Stimulated activated CD4-positive, alpha-beta T cell treated with anti-CD3 and anti-CD28 coated beads, Interleukin-15, amount 100 ng/mL, for 24 hours (primary cell): ENCODE measurements at regions not wholly inside any gene's neighbourhood (a gene's known extent, or its start where the extent isn't known, plus 50 kb on each side); places are given as distances from the start of the nearest gene placed in this dataset.

Experiments used
- DNase-seq: peaks from one replicate; pipeline ENCODE4 v3.0.0-alpha.2; 2020

DNA sequence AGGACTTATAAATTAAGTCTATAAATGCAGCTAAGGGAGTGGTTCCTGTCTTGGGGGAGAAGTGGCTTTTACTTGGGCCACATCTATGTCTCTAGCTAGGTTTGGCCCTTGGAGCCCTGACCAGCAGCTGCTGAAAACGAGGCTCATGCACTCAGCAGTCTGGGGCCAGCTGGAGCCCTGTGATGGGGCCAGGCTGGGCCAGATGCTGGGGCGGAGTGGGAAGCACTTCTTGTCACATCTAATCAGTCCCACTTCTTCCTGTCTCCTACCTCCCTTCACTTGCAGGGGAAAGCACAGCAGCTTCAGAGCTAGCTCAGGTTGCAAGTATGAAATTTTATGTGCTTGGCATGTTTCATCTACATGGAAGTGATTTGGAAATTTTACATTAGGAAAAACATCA lies 209.9 kb upstream of the ROPN1 start:
- DNase-seq, result no peak

DNA sequence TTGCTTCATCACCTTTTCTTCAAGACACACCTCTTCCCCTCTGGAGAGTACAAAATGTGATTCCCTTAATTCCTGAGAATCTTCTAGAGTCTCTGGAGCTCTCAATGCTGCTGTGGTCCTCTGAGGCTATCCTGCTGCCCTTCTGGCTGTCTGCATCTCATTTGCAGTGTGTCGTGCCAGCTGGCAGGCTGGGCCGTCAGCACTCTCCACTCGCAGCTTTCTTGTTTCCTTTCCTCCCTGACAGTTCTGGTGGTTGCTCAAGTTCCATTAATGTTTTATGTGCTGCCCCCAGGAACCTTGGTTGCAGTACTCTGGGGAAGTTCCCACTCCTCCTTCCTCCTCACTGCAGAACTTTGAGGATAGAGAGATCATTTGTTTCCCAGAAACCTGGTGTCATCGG lies 210.8 kb upstream of the ROPN1 start:
- DNase-seq, result no peak

DNA sequence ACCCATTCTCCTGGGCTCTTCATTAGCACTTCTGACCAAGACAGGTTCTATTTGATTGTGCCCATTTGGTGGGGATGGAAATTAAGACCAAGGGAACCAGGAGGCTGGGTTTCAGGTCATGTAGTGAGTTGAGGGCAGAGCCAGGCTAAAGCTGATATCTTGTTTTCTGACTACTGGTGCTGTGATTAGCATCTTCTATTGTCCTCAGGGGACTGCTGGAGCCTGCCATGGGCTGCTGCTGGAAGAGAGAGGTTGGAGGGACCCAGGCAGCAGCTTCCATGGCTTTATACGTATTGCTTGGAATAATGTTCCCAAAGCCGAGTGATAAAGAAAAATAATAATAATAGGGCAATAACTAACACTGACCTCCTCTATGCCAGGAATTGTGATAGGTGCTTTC lies 211.4 kb upstream of the ROPN1 start:
- DNase-seq, result no peak

DNA sequence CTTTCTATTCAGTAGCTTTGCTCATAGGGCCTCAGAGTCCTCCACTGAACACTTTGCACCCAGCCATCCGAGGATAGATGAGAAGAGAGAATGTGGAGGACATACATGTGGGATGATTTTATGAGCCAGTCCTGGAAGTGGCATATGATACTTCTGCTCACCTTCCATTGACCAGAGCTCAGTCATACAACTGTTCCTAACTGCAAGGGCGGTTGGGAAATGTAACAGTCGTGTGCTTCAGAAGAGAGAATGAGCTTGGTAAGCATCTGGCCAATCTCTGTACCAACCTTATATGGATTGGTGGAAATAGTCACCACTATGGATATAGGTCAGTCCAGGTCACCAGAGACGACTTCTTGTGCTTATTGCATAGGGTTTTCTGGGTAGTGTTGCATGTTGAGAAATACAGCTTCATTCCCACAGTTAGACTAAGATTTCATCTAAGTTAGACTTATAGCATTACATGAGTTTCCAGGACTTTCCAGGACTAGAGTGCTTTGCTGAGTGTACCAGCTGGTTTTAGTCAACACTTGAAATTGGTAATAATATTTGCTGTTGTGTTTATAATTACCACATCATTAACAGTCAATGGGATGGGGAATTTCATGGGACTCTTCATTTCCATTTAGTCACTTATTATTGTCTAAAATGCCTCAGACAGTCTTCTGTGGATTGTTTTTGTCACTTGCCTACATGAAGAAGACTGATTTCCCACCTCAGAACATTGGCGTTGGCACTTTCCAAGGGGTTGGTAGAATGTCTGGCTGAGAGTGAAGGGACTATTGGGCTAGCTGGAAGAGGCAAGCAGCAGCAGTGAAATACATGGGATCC lies 214.5 kb upstream of the ROPN1 start:
- no peak for DNase-seq

DNA sequence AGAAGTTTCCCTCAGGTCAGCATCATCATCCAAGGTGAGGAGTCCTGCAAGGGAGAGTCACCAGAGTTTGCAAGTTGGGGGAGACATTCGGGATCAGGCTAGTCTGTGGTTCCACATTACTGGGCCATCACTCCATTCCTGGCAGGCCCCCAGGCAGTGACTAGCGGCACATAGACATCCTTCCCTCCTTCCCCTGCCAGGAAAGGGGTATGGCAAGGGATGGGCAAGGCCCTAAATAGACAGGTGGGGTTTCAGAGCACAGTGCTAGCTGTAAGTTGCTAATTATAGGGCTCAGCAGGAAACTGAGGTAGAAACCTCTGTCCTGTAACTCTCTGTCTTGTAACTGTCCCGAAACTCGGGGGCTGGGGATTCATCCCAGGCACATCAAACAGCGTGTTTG lies 215.2 kb upstream of the ROPN1 start:
- no peak for DNase-seq

DNA sequence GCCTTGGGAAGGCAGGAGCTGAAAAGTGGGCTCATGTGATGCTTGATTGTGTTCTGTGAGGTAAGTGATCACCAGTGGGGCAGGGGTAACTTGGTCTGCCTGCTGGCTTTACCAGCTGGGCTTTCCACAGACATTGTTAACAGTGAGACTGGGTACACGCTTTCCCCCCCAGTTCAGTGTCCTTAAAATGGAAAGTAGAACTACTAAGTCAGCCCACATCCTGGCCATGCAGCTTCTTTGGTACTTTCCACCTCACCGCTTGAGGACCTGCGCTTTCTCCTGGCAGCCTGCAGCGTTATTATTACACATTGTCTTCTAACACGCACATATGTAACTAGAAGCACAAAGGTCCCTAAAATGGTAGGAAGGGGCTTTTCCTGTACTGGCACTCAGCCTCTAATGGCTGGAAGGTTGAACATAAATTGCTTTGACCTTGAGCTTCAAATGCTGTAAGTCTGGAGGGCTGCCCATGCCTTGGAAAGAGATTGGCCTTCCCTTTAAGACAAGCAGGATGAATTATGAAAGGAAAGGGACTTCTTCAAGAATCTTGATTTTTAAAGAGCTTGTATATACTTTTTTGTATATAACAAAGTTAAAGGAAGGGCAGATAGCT lies 216.1 kb upstream of the ROPN1 start:
- DNase-seq, result no peak

DNA sequence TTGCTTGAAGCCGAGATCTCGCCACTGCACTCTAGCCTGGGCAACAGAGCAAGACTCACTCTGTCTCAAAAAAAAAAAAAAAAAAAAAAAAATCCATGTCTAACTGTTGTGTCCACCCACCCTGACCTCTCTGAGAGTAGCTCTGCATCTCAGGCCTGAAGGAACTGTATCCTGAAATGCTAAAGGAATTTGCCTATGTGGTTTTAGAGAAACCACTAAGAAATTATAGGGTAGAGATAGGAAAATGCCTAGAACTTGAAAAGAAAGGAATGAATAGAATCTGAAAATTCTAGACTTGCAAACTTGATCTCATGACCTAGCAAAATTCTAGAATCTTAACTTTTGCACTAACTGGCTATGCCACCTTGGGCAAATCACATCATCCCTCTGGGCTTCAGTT lies 217.5 kb upstream of the ROPN1 start:
- DNase-seq, result no peak

DNA sequence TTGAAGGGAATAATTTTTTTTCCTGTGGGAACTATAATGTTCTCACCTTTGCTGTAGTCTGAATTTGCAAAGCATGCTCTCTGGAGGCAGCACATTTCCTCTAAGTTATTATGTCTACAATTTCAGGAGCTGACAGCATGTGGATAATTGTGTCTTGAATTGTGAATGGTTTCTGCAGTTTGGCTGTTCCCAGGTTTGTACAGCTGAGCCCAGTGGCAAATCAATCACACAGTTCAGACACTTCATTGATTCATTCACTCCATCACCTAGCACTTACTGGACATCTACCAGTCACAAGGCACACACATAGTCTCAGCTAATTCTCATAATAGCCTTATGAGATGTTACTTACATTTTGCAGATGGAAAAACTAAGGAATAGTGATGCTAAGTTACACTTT lies 219.0 kb upstream of the ROPN1 start:
- DNase-seq, result no peak

DNA sequence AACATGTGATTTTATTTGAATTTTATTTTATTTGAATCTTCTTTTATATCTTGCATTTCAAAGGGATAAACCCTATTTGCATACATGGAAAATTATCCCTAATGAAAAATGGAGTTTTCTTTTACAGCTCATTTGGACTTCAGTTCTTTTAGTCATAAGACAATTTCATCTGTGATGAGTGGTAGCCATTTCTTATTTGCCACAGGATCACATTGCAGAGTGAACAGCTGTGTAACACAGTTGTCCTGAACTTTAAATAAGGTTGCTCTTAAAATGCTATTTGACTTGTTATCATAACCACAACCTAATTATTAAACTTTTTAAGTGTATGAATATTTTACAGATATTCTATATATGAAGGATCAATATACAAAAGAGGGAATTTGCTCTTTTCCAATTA lies 221.7 kb upstream of the ROPN1 start:
- no peak for DNase-seq

DNA sequence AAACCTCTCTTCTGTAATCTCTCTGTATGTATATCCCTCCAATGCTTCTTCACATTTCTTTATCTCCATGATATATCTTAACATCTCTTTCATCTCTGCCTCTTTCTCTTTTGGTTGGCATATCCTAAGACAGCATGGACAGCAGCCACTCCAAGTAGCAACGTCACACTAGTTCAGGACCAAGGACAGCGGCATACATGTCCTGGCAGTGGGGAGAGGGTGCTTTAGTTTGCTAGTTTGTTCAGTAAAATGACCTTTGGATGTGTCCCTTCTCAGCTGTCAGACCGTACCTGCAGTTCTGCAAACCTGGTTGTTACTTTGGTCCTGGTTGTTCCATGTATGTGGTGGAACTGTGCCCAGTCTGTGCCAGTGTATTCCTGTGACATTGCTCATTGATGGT lies 225.6 kb upstream of the ROPN1 start:
- peak; percentile 17 for DNase-seq

DNA sequence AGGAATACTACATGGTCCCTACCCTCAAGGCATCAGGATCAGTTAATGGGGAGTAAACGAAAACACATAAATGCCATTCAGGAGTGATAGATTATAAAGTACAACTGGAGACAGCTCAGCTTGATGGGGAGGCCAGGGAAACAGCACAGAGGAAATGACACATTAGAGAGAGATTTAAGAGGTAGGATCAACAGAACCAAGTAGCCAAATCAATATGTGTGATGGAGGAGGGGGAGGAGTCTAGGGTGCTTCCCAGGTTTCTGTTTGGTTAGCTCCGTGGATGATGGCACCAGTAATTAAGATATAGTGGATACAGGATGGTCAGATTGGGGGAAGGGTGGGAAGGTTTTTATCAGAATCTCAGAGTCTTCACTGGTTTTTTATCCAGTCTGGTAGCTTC lies 229.5 kb upstream of the ROPN1 start:
- no peak for DNase-seq

DNA sequence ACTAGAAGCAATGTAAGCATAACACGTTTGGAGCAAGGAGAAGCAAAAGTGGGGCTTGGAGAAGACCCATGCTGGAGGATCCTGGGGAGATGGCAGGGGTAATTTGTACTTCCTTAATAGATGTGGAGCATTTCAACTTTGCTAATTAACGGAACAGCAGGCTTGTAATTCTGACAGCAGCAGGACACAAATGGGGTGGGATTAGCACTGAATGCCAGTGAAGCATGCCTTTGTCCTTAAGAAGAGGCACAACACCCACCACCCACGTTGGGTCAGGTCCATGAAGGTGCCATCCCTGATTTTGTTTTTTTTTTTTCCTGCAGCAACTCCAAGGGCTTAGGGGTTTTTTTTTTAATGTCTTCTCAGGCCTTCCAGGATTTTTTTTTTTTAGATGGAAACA lies 231.9 kb upstream of the ROPN1 start:
- no peak for DNase-seq

DNA sequence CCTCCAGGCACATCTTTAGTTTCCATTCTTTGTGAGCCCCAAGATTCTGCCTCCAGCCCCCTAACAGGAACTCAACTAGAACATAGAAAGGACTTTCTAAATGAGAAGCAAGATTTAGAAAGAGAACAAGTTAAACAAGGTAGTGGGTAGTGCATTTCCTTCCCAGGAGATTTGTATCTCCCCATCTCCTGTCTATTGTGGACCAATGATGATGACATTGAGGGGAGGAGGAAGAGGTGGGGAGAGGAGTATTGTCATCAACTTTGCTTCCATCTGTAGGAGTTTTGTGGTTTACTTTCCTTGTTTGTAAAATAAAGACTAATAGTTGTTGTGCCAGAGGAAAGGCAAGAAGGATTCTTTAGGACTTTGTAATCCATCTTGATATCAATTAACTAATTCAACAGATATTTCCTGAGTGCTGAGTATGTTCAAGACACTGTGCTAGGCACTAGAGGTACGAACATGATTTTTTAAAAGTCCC lies 235.3 kb upstream of the ROPN1 start:
- DNase-seq, result no peak

DNA sequence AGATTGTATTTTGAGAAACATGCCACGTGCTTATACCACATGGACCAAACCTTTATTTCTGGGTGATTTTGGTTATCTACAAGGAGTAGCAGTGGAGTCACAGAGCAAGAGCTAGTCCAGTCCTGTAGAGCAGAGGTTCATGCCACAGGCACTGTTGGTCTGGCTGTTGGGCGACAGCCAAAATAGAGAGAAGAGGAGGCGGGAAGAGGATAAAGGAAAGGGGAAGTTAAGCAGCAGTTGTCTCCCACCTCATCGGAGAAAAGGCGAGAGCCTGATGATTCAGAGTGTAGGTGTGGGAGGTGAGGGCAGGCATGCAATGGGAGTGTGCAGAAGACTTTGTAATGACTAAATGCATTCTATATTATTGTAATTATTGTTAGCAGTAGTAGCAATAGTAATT lies 237.5 kb upstream of the ROPN1 start:
- no peak for DNase-seq

DNA sequence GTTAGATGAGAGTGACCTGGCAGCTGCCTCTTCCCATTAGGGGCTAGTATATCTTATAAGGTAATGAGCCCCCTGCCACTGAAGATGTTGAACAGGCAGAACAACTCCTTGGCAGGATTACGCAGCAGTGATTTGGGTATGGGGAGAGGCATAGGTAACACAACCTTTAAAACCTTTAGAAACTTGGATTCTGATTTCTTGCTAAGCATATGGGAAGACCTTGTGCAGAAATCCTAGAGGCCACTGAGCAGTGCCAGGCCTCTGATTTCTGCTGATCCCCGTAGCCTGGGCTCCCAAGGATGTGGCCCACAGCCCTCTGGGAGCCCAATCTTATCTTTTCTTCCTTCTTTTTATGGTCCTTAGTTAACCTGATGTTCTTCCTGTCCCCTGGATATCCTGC lies 237.9 kb upstream of the ROPN1 start:
- DNase-seq, result no peak

DNA sequence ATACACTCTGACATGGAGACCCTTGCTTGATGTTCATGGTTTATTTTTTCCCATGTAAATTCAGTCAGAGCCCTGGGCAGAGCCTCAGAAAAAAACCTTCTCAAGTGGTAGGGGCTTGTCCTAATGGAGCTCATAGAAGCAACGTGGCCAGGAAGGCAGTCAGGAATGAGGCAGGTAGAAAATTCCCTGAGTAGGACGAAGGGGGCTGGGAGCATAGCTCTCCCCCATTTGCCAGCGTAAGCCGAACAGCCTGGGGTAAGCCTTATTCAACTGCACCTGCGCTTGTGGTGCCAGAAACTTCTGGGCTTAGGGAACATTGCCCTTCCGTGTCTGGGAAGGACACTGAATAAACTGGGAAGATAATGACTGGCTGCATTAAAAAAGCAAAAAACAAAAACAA lies 238.5 kb upstream of the ROPN1 start:
- no peak for DNase-seq

DNA sequence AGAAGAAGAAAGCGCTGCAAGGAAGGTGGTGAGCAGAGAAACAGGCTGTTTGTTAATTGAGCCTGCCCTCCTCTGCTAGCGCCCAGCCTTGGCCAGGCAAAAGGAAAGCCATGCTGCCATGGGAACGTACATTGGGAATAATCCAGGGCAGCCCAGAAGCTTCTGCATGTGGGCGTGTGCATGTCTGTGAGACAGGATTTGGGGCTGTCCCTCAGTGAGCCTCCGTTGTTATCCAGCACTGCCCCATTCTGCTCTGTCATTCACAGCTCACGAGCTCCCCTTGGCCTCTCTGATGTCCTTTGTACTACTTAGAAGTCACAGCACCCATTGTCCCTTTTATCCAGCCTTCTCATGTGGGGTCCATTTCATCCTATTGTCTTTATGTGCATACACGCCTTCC lies 239.1 kb upstream of the ROPN1 start:
- DNase-seq, result no peak

DNA sequence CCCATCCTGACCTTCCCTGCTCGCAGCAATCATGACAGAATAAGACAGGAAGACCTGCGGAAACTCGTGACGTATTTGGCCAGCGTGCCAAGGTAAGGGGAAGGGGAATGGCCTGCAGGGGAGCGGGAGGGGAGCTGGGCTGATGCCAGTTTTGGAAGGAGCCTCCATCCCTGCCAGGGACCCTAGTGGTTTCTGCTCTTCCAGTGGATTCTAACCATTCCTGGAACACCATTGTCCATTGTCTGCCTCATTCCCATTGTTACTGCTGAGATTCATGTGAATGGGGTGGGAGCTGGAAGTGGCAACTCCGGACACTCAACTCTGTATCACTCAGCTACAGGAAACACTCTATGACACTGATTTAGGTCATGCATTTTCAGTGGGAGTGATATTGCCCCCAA lies 242.9 kb upstream of the ROPN1 start:
- DNase-seq, result no peak

DNA sequence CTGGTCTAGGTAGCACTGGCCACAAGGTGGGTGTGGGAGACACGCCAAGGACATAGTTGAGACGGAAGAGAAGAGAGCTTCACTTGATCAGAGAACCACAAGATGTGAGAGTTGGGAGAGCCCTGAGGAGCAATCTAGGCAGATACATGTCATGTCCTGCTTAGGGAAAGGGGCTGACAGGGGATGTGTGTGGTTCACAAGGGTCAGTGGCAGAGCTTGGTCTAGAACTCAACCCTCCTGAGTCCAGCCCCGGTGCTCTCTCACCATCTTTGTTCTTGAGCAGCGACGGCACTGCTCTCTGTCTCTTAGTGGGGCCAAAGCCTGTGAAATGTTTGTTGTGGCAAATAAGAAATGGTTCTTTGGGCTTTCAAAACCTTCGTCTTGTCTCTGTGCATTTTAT lies 243.5 kb upstream of the ROPN1 start:
- DNase-seq, result no peak

DNA sequence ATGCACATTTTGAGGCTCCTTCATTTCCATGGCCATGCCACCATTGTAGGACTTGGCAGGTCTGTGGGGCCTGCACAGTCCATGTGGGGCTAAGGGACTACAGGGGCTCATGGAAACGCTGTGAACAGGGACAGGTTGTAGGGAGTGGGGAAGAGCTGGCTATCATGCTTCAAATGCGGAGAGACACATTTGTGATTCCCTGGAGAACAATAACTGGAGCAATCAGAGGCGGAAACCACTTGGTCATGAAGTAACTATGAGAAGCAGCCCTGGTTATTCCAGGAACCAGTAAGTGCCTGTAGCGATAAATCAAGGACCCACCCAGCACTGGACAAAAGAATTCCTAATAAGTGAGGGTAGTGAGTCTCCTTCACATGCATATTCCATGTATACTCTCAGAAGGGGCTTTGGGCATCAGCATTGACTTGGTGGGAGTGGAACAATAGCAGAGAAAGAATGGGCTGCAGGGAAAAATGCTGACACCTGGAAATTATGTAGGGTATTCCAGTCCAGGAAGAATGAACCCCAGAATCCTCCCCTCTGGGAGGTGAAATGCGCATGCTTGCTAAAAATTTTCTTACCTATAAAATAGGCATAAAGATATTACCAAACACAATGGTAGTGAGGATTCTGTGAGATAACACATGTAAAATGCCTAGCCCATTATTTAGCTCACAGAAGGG lies 251.4 kb upstream of the ROPN1 start:
- DNase-seq, result no peak

DNA sequence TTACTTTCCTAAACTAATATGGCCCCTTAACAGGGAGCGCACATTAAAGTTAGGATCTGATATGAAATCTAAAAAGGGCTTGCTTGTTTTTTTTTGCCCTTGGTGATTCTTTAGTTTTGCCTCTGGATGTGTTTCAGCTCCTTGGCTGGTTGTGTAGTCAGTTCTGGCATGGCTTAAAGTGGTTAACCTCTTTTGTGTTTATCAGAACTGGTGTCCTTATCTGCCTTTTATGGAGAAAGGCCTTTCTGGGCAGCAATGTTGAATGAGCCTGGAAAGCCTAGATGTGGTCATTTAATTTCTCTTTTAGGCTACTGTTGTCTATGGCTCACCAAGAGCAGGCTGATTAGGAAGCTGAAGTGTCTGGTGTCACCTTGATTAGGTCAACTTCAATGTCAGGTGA lies 254.5 kb upstream of the ROPN1 start:
- no peak for DNase-seq

DNA sequence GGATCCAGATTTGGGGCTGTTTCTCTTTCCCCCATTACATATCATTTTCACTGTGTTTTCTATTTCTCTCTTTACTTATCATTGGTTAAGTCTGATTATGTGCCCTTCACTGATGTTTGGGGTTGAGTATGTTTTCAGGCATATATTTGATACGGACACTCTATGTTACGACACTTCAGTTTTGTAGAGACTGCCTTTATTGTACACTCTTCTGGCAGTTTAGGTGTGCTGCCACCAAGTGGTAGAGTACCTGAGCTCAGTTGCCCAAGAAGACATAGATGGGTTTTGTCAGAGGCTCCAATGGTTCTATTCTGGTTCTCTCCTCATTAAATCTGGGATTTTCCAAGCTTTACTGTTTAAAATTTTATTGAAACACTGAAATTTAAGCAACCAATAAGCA lies 255.0 kb upstream of the ROPN1 start:
- DNase-seq, result no peak

DNA sequence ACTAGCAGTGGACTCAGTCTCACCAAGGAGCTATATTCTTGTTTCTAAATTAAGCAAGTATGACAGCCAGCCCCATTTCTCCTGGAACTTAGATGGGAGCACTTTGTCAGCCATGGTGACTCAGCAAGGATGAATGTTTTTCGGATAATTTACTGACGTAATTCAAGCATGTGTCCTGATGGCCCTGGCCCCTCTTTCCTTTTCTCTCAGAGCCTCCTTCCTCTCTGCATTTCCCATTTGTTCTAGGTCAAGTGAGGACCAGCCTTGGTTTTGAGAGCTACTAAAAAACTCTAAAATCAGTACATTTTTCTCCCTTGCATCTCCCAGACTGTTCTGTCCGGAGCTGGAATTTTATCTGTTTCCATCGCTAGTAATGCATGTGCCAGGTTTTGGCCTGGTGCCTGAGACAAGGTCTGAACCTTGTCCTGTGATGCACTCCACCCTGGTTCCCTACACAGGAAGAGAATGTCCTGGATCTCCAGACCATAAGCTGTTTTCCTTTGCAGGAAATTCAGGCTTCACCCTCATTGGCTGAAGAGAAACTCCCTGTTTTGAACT lies 256.6 kb upstream of the ROPN1 start:
- no peak for DNase-seq

DNA sequence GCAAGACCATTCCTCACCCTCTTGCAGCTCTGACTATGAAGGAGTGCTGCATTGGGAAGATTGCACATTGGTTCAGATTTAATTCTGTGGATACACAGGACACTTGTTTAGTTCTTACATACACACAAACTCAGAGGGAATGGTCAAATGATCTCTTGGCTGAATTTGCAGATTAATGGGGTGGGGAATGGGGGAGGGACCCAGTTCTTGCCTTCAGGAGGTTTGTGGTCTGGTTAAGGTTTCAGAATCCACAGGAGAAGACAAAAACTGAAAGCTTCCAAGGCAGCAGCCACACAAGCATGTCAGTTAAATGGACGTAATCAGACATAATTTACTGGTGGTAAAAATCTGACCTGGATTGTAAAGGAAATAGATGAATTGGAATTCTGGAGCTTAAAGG lies 257.1 kb upstream of the ROPN1 start:
- DNase-seq, result no peak
